Gastrocnemius medialis (tissue), 4 donors: ENCODE measurements at regions not wholly inside any gene's neighbourhood (a gene's known extent, or its start where the extent isn't known, plus 50 kb on each side); places are given as distances from the start of the nearest gene placed in this dataset.

Experiments used
- CTCF ChIP-seq, 5 experiments: fragments of 450-650 bp in 3 of 5; fragments of 200-600 bp in 2 of 5; sonication (generic) in 2 of 5; IDR thresholded peaks in 4 of 5; conservative IDR thresholded peaks in 1 of 5; 1 replicate in 4 of 5; 2 replicates in 1 of 5; pipeline ENCODE4 v1.5.1; 2016 to 2019; ENCODE audit warnings: antibody characterized with exemption in 5 of 5, mild to moderate bottlenecking in 3 of 5, moderate library complexity in 3 of 5
- POLR2A ChIP-seq, 2 donors: fragments of 450-650 bp; IDR thresholded peaks; one replicate each; pipeline ENCODE4 v1.6.1; 2017; ENCODE audit warnings: antibody characterized with exemption in 2 of 2, mild to moderate bottlenecking in 2 of 2, moderate library complexity in 2 of 2

- no peak for TF ChIP-seq POLR2A (IDR thresholded peaks at IDR 0.05)
- no peak for TF ChIP-seq CTCF (IDR thresholded peaks at IDR 0.05 in 4 of 5, conservative IDR thresholded peaks at IDR 0.05 in 1 of 5)
Observed at GRCh38 chr2:164127971-164128527, 392.2 kb upstream of the FIGN start.
